CD4-positive, alpha-beta T cell treated with Interleukin-1 beta for 1 hour (primary cell): ENCODE measurements at regions not wholly inside any gene's neighbourhood (a gene's known extent, or its start where the extent isn't known, plus 50 kb on each side); places are given as distances from the start of the nearest gene placed in this dataset.

Experiments
- DNase-seq, 2 donors: peaks; one replicate each; pipeline ENCODE4 v3.0.0-alpha.2; 2020 to 2022

- no peak for DNase-seq
Observed at GRCh38 chr14:65937079-65937959, 524.8 kb downstream of the FUT8 start.

DNA sequence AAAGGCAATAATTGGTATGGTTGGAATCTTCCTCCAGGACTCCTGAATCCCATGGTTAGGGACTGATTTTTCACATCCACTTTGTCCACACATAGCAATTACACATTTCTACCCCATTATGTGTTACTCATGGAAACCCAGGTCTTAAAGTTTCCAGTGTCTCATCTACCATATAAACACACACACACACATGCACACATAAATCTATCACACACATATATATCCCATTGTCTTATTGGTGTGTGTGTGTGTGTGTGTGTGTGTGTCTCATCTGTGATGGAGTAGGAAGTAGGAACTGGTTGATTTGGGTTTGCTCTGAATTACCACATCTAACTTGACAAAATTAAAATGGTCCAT is 525.4 kb downstream of the FUT8 start:
- DNase-seq: no peak

GRCh38 chr14:65938738-65939137 is 526.2 kb downstream of the FUT8 start:
- no peak for DNase-seq

DNA sequence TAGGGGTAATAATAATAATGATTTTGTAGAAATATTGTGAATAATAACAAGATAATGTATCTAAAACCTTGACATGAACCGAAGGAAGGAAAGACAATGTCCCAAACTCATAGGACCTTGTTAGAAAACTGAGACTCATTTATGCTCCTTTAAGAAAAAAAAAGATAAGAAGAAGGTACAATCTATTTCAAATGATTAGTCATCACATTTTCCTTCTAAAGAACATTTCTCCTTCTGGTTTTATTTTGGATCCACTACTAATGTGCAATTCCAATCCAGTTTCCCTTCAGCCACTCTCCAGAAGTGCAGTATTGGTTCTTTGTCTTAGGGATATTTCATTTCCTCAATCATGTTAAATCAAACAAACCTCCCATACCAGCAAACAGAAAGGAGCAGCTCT is 526.7 kb downstream of the FUT8 start:
- no peak for DNase-seq

DNA sequence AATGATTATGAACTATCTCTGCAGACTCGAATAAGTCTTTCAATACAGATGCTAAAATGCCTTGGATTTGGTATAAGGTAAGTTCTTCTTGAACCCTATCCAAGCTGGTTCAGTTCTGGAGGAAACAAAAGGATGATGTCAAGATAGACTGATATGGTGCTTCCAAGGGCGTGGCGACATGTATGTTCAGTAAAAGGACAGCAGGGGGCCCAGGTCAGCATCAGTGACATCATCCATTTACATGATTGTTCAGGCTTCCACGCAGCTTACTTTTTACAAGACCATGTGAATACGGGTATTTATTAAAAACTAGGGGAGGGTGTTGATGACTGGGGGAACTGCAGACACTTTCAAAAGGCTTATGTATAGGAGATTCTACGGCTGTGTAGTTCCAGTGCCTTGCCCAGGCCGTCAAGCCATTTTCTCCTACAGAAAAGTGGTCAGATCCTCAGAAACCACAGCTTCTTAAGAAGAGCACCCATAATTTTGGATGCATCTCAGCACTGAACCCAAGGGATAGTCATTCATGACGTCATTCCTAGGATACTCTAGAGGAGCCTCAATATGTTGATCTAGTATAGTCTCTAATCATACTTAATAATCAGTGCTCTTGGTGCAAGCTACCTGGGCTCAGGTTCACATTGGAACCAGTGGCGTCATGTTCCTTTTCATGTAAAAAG is 527.7 kb downstream of the FUT8 start:
- DNase-seq: no peak

GRCh38 chr14:65941091-65941490 is 528.6 kb downstream of the FUT8 start:
- no peak for DNase-seq

DNA sequence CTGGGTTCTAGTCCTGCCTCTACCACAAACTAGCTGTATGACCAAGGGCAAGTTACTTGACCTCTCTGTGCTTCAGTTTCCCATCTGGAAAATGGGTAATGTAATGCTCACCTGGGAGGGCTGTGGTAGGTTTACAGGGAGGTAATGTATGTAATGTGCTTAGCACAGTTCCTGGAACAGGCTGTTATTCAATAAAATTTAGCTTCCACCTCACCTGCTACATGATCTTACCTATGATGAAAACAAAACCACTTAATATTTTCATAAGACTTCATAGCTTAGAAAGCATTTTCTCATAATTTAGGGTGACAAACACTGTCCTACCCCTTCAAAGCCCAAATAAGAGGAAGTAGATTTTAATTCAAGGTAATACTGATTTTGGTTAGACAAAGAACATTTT is 530.6 kb downstream of the FUT8 start:
- no peak for DNase-seq

- no peak for DNase-seq
Observed at GRCh38 chr14:65943916-65944410, 531.4 kb downstream of the FUT8 start.

DNA sequence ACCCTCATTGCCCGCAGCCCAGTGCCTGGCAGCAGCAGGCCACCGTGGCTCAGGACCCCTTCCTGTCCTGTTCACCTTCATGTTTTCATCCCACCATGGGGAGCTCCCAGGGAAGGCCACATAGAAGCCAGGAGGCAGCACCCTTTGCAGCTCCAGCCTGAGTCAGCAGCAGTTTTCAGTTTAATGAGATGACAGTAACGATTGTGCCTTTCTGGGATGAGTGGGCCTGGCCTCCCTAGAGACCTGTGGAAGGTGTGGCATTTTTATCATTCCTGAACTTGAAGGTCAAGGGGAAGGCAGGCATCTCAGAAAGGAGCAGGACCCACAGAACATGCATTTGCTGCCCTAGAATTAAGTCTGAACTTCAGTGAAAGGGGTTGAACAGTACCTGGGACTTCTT is 532.8 kb downstream of the FUT8 start:
- DNase-seq: no peak

GRCh38 chr14:65946494-65946893 is 534.0 kb downstream of the FUT8 start:
- DNase-seq: no peak

DNA sequence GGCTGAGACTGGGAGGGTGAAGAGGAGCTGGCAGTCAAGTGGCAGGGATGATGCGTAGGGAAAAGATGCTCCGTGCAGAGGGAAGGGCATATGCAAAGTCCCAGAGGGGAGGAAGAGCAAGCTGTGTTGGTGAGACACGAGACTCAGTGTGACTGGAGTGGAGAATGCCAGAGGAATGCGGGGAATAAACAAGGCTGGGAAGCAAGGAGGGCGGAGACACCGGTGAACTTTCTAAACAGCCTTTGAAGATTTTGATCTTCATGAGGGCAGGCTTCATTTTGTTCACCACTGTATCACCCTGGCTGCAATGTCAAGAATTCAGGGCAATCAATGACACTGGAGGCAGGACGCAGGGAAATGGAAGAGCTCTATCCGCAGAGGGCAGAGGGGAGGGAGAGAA is 535.8 kb downstream of the FUT8 start:
- DNase-seq: no peak

GRCh38 chr14:65949711-65950516 is 536.3 kb upstream of the CCDC196 start:
- no peak for DNase-seq

DNA sequence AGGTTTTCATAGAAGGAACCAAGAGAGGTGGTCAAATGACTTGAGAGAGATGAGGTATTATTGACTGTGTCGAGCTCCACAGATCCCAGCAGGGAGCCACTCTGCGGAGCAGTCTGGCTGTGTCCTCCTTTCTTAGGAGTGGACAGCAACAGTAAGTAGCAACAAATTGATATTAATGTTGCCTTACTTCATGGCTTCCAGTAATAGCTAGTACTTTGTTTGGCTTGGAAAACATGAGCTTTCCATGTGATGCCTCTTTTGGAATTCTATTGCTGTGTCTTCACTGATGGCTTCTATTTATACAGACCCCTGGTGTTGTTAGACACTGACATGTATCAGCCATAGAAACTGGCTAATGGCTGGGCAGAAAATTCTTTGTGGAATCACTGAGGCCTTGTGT is 531.2 kb upstream of the CCDC196 start:
- no peak for DNase-seq

DNA sequence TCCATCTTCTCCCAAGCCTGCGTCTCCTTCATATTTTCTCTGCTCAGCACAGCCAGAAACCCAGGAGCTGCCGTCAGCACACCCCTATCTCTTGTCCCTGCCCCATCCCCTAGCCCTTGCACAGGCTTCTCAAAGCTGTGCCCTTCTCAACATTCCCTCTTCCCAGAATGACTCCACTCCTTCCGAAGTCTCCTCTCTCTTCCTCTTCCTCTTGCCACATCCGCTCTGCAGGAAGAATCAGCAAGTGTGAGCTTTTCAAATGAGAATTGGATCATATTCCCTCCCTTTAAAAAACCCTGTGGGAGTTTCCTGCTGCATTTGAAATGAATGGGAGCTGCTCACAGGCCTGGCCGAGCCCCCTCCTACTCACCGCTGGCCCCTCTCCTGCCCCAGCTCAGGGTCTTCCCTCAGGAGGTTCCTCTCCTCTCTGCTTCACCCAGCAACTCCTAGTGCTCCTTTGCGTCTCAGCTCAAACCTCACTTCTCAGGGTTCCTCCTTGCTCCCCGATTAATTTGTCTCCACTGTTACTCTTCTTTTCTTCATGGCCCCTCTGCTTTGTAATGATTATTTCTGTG is 528.5 kb upstream of the CCDC196 start:
- DNase-seq: no peak

GRCh38 chr14:65958664-65959562 is 527.3 kb upstream of the CCDC196 start:
- DNase-seq: peak in 1 of 2 donors; percentile 56

- no peak for DNase-seq
Observed at GRCh38 chr14:65959563-65960024, 526.6 kb upstream of the CCDC196 start.

DNA sequence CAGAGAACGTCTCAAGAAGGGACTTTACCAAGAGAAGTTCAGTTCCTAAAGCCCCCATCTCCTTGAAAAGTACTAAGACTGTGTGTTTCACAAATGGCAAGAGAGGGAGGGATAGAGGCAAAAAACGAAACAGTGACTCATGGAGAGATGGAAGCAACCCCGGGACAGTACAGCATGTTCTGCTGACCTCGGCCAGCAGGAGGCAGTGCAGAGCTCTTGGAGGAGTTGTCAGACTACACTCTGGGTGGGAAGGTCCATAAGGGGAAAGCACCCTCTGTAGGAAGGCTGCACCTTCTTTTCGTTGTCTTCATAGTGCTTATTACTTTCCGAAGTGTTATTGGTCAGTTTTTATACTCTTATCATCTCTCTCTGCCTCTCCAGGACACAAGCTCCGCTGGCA is 525.2 kb upstream of the CCDC196 start:
- DNase-seq: peak; percentile 58 to 65

DNA sequence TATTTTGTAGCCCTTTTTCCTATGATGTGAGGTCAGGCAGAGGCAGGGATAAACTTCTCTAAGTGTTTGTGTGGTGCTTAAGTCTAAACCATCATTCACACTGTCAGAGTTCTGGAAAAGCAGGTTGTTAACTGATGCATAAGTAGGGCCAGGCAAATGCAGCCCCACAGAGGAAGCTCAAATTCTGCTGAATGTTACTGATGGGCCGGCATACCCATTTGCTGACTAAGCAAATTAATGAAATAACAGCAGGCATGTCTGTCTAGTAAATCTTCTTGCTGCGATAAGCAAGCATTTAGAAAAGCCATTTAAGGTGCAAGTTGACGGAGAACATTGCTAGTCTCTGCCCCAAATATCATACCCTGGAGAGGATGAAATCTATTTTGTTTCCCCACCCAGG is 523.2 kb upstream of the CCDC196 start:
- DNase-seq: no peak

GRCh38 chr14:65964366-65964765 is 521.8 kb upstream of the CCDC196 start:
- DNase-seq: no peak

- no peak for DNase-seq
Observed at GRCh38 chr14:65966188-65966587, 520.0 kb upstream of the CCDC196 start.

DNA sequence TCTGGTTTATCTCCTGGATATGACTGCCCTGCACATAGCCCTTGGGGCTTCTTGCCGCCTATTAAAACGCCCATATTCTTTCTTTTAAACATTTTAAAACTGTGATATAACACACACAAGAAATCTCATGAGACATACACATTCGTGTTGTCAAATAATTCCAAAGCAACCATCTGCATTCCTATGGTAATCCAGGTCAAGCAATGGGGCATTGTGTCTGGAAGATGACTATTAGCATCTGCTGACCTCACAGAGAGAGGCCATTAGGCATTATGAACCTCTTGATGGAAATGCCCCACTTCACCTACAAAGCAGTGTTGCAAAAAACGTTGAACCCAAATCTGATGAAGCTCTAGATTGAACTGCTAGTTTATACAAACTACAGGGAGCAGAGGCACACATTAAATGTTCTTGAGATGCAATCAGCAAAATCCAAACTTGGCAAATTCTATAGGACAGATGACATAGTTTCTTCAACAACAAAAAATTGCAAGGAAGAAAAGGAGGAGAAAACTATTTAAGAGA is 513.8 kb upstream of the CCDC196 start:
- no peak for DNase-seq

DNA sequence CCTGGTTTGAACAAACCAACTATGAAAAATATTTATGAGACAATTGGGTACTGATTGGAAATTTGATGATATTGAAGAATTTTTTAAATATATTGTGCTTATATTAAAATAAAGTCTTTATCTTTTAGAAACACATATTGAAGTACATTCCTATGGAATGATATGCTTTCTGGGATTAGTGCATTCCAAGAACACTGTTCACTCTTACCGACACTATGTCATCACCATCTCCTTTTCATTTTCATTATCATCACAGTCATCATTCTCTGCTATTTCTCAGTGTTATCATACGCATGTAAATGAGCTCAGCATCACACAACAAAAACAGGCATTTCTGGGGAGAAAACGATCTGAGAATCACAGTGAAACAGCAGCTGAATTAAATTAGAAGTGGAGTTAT is 513.3 kb upstream of the CCDC196 start:
- DNase-seq: no peak
